NT2/D1 (cell line): ENCODE measurements at regions not wholly inside any gene's neighbourhood (a gene's known extent, or its start where the extent isn't known, plus 50 kb on each side); places are given as distances from the start of the nearest gene placed in this dataset.

Experiments
- SUZ12 ChIP-seq: IDR thresholded peaks from 2 replicates; pipeline ENCODE4 v1.6.1; 2011; ENCODE audit not compliant: insufficient read length, insufficient read depth; ENCODE audit errors: extremely low read depth
- YY1 ChIP-seq: IDR thresholded peaks from 2 replicates; pipeline ENCODE4 v1.6.1; 2011; ENCODE audit not compliant: insufficient read length, insufficient read depth

DNA sequence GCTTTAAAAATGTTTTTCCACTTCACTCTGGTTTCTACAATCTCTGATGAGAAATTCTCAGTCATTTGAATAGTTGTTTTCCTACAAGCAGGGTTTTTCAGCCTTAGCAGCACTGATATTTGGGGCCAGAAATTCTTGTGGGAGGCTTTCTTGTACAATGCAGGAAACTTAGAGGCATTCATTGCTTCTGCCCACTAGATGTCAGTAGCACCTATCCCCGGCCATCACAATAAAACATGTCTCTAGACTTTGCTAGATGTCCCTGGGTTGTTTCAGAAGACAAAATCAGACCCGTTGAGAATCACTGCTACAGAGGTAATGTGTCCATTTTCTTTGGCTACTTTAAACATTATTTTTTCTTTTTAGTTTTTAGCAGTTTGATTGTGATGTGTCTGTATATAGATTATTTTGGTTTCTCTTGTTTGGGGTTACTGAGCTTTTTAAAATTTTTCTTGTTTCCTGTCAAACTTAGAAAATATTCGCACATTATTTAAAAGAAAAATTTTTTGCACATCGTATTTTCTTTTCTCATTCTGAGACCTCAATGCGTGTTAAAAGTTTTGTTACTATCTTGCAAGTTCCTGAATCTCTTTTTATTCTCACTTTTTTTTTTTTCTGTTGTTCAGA, 60.8 kb upstream of the CCDC179 start:
- TF ChIP-seq YY1 (no peak), SUZ12 (no peak)
